Hepatocyte (in vitro differentiated cells): ENCODE measurements at regions not wholly inside any gene's neighbourhood (a gene's known extent, or its start where the extent isn't known, plus 50 kb on each side); places are given as distances from the start of the nearest gene placed in this dataset.

Experiments
- CTCF ChIP-seq: fragments of 200-600 bp; sonication (generic); IDR thresholded peaks from 2 replicates; pipeline ENCODE4 v1.5.1; 2016; ENCODE audit warnings: antibody characterized with exemption, mild to moderate bottlenecking; ENCODE audit not compliant: poor library complexity
- EZH2 ChIP-seq: fragments of 200-600 bp; sonication (generic); IDR thresholded peaks from 2 replicates; pipeline ENCODE4 v1.6.1; 2016; ENCODE audit warnings: antibody characterized with exemption, mild to moderate bottlenecking, borderline replicate concordance
- EZH2phosphoT487 ChIP-seq: fragments of 200-600 bp; sonication (generic); IDR thresholded peaks from one replicate; pipeline ENCODE4 v1.6.1; 2018; ENCODE audit warnings: antibody characterized with exemption, mild to moderate bottlenecking, low read depth, moderate library complexity; ENCODE audit not compliant: unreplicated experiment, severe bottlenecking

GRCh38 chr1:201673093-201673492, 134.2 kb downstream of the NAV1 start:
- no peak for TF ChIP-seq EZH2
- TF ChIP-seq CTCF, result no peak
- no peak for TF ChIP-seq EZH2phosphoT487
